GM23338 (cell line): ENCODE measurements at regions not wholly inside any gene's neighbourhood (a gene's known extent, or its start where the extent isn't known, plus 50 kb on each side); places are given as distances from the start of the nearest gene placed in this dataset.
A peak's percentile ranks its signal among the peaks of the same experiment; 100 is the strongest.
"Not testable (repeated sequence)": the region's sequence is repeated elsewhere in the genome, so short reads cannot be mapped to it uniquely, and the experiment has no call there.

Experiments
- ATAC-seq: fragments of 200-7000 bp; cut with Tn5 transposase; 3 replicates; pipeline ENCODE4 v1.9.1; 2020
- DNase-seq: peaks from one replicate; pipeline ENCODE4 v3.0.0-alpha.2; 2015; ENCODE audit warnings: low spot score
- H2AFZ ChIP-seq: fragments of 200-600 bp; sonication (generic); 2 replicates; pipeline ENCODE4 v1.8.0; 2016; ENCODE audit warnings: antibody characterized with exemption, mild to moderate bottlenecking, moderate library complexity
- H3F3A ChIP-seq: fragments of 200-600 bp; sonication (generic); replicated peaks from 2 replicates; pipeline ENCODE4 v1.8.0; 2017; ENCODE audit warnings: antibody characterized with exemption, mixed run types, low read depth
- H3K27ac ChIP-seq: fragments of 200-600 bp; sonication (generic); 2 replicates; pipeline ENCODE4 v1.6.1; 2016; ENCODE audit warnings: low read depth
- H3K27me3 ChIP-seq: fragments of 200-600 bp; sonication (generic); 2 replicates; pipeline ENCODE4 v1.8.0; 2016; ENCODE audit warnings: mild to moderate bottlenecking, mixed run types, moderate library complexity; ENCODE audit not compliant: insufficient read depth
- H3K36me3 ChIP-seq: fragments of 200-600 bp; sonication (generic); 2 replicates; pipeline ENCODE4 v1.8.0; 2016; ENCODE audit warnings: mild to moderate bottlenecking; ENCODE audit not compliant: insufficient read depth
- H3K4me1 ChIP-seq: fragments of 200-600 bp; sonication (generic); 2 replicates; pipeline ENCODE4 v1.8.0; 2016; ENCODE audit warnings: mild to moderate bottlenecking, moderate library complexity; ENCODE audit not compliant: insufficient read depth
- H3K4me2 ChIP-seq: fragments of 200-600 bp; sonication (generic); 2 replicates; pipeline ENCODE4 v1.7.1; 2017; ENCODE audit warnings: mixed run types
- H3K4me3 ChIP-seq: fragments of 200-600 bp; sonication (generic); 2 replicates; pipeline ENCODE4 v1.6.1; 2016; ENCODE audit warnings: mixed run types
- H3K79me2 ChIP-seq: fragments of 200-600 bp; sonication (generic); replicated peaks from 2 replicates; pipeline ENCODE4 v1.8.0; 2017; ENCODE audit warnings: mild to moderate bottlenecking; ENCODE audit not compliant: insufficient read depth
- H3K9me2 ChIP-seq: fragments of 200-600 bp; sonication (generic); 2 replicates; pipeline ENCODE4 v1.8.0; 2017; ENCODE audit not compliant: insufficient read depth
- H4K20me1 ChIP-seq: fragments of 200-600 bp; sonication (generic); replicated peaks from 2 replicates; pipeline ENCODE4 v1.8.0; 2017; ENCODE audit warnings: mild to moderate bottlenecking; ENCODE audit not compliant: insufficient read depth
- H3K27ac Mint-ChIP-seq: 2 replicates; pipeline ENCODE4 v1.8.0; 2020; ENCODE audit warnings: inconsistent platforms, mild to moderate bottlenecking, moderate library complexity, mixed read lengths
- H3K27me3 Mint-ChIP-seq: 3 replicates; pipeline ENCODE4 v1.8.0; 2022; ENCODE audit warnings: low read depth, mild to moderate bottlenecking, moderate library complexity, mixed read lengths, inconsistent platforms; ENCODE audit not compliant: insufficient read depth, poor library complexity
- H3K36me3 Mint-ChIP-seq: 3 replicates; pipeline ENCODE4 v1.8.0; 2021; ENCODE audit warnings: low read depth, mild to moderate bottlenecking, inconsistent platforms, moderate library complexity, mixed read lengths
- H3K4me1 Mint-ChIP-seq: 3 replicates; pipeline ENCODE4 v1.8.0; 2020; ENCODE audit warnings: mild to moderate bottlenecking, inconsistent platforms, mixed read lengths
- H3K4me3 Mint-ChIP-seq: 3 replicates; pipeline ENCODE4 v1.8.0; 2021; ENCODE audit warnings: moderate library complexity, mild to moderate bottlenecking, inconsistent platforms, mixed read lengths
- H3K9me3 Mint-ChIP-seq: 3 replicates; pipeline ENCODE4 v1.8.0; 2020; ENCODE audit warnings: moderate library complexity, mild to moderate bottlenecking, inconsistent platforms, mixed read lengths
- TF ChIP-seq, protein P1 (sequence below), 2 experiments: fragments of 200-600 bp in 1 of 2; sonication (generic) in 1 of 2; conservative IDR thresholded peaks; 2 replicates each; pipeline versions ENCODE4 v1.5.1 to v1.6.1; 2016 to 2017; ENCODE audit warnings: antibody characterized with exemption in 2 of 2, low read depth in 2 of 2, mild to moderate bottlenecking in 2 of 2, moderate library complexity in 1 of 2
- TF ChIP-seq, protein P2 (sequence below): fragments of 250-450 bp; sonication (Bioruptor Pico); IDR thresholded peaks from 2 replicates; pipeline ENCODE4 v1.5.0; 2020; ENCODE audit warnings: mild to moderate bottlenecking, moderate library complexity

DNA sequence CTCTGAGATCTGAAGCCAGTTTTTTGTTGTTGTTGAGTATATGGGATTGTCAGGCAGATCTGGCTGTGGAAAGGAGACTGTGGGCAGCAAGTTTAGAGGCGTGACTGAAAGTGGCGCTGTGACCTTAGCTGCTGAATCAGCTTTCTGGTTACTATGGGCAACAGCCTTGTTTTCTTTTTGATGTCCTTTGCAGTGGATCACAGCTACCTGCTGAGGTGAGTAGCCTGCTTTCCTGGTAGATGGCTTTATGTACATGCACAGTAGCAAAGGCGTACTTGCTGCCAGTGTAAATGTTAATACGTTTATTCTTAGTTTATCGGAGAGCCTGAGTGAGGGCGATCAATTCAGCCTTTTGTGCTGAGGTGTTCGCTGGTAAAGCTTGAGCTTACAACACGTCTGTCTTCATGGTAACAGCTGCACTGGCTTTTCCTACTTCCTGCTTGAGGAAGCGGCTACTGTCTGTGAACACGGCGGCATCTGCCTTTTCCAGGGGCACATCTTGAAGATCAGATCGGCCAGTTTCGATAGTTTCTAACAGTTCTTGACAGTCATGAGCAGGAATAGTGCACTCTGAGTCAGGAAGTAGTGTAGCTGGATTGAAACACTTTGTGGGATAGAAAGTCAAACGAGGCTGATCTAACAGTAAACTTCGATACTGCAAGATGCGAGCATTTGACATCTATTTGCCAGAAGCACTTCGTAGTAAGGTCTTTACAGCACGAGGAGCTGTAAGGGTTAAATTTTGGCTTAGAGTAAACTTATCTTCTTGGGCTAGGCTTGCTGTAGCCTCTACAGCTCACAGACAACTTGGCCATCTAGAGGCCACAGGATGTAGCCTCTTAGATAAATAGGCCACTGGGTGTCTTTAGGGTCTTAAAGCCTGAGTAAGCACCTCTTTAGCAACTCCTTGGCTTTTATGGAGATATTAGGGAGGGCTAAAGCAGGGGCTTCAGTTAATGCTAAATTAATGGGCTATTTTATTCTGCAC, 161.1 kb upstream of the FRG2C start:
- not testable (repeated sequence) for H3K36me3 Mint-ChIP-seq, H3K36me3 ChIP-seq, H3K4me3 Mint-ChIP-seq, H3K4me2 ChIP-seq, ATAC-seq, H2AFZ ChIP-seq, H3K9me2 ChIP-seq, H3K79me2 ChIP-seq, H3K9me3 Mint-ChIP-seq, H3K27me3 Mint-ChIP-seq, H3K4me3 ChIP-seq, H3F3A ChIP-seq, H3K27me3 ChIP-seq, H4K20me1 ChIP-seq, H3K27ac ChIP-seq
- DNase-seq, result peak; percentile 82
- H3K4me1 ChIP-seq, result peaks cover 13% of the 10 kb centered on the region
- Mint-ChIP-seq H3K27ac (peak overlapping the region; percentile 18; the same call in 1 of the 2 replicates), H3K4me1 (peaks cover 33% of the 10 kb centered on the region)
- TF ChIP-seq, protein P1, sequence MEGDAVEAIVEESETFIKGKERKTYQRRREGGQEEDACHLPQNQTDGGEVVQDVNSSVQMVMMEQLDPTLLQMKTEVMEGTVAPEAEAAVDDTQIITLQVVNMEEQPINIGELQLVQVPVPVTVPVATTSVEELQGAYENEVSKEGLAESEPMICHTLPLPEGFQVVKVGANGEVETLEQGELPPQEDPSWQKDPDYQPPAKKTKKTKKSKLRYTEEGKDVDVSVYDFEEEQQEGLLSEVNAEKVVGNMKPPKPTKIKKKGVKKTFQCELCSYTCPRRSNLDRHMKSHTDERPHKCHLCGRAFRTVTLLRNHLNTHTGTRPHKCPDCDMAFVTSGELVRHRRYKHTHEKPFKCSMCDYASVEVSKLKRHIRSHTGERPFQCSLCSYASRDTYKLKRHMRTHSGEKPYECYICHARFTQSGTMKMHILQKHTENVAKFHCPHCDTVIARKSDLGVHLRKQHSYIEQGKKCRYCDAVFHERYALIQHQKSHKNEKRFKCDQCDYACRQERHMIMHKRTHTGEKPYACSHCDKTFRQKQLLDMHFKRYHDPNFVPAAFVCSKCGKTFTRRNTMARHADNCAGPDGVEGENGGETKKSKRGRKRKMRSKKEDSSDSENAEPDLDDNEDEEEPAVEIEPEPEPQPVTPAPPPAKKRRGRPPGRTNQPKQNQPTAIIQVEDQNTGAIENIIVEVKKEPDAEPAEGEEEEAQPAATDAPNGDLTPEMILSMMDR (conservative IDR thresholded peaks at IDR 0.05; ENCODE audit: low read depth in 2 of 2), result peak; percentile 47 to 48; a peak in 3 of 4 replicates
- TF ChIP-seq, protein P2, sequence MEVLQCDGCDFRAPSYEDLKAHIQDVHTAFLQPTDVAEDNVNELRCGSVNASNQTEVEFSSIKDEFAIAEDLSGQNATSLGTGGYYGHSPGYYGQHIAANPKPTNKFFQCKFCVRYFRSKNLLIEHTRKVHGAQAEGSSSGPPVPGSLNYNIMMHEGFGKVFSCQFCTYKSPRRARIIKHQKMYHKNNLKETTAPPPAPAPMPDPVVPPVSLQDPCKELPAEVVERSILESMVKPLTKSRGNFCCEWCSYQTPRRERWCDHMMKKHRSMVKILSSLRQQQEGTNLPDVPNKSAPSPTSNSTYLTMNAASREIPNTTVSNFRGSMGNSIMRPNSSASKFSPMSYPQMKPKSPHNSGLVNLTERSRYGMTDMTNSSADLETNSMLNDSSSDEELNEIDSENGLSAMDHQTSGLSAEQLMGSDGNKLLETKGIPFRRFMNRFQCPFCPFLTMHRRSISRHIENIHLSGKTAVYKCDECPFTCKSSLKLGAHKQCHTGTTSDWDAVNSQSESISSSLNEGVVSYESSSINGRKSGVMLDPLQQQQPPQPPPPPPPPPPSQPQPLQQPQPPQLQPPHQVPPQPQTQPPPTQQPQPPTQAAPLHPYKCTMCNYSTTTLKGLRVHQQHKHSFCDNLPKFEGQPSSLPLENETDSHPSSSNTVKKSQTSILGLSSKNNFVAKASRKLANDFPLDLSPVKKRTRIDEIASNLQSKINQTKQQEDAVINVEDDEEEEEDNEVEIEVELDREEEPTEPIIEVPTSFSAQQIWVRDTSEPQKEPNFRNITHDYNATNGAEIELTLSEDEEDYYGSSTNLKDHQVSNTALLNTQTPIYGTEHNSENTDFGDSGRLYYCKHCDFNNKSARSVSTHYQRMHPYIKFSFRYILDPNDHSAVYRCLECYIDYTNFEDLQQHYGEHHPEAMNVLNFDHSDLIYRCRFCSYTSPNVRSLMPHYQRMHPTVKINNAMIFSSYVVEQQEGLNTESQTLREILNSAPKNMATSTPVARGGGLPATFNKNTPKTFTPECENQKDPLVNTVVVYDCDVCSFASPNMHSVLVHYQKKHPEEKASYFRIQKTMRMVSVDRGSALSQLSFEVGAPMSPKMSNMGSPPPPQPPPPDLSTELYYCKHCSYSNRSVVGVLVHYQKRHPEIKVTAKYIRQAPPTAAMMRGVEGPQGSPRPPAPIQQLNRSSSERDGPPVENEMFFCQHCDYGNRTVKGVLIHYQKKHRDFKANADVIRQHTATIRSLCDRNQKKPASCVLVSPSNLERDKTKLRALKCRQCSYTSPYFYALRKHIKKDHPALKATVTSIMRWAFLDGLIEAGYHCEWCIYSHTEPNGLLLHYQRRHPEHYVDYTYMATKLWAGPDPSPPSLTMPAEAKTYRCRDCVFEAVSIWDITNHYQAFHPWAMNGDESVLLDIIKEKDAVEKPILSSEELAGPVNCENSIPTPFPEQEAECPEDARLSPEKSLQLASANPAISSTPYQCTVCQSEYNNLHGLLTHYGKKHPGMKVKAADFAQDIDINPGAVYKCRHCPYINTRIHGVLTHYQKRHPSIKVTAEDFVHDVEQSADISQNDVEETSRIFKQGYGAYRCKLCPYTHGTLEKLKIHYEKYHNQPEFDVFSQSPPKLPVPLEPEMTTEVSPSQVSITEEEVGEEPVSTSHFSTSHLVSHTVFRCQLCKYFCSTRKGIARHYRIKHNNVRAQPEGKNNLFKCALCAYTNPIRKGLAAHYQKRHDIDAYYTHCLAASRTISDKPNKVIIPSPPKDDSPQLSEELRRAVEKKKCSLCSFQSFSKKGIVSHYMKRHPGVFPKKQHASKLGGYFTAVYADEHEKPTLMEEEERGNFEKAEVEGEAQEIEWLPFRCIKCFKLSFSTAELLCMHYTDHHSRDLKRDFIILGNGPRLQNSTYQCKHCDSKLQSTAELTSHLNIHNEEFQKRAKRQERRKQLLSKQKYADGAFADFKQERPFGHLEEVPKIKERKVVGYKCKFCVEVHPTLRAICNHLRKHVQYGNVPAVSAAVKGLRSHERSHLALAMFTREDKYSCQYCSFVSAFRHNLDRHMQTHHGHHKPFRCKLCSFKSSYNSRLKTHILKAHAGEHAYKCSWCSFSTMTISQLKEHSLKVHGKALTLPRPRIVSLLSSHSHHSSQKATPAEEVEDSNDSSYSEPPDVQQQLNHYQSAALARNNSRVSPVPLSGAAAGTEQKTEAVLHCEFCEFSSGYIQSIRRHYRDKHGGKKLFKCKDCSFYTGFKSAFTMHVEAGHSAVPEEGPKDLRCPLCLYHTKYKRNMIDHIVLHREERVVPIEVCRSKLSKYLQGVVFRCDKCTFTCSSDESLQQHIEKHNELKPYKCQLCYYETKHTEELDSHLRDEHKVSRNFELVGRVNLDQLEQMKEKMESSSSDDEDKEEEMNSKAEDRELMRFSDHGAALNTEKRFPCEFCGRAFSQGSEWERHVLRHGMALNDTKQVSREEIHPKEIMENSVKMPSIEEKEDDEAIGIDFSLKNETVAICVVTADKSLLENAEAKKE, result peak; percentile 46; the same call in 1 of the 2 replicates
